Left lobe of liver (tissue), 2 donors: ENCODE measurements at regions not wholly inside any gene's neighbourhood (a gene's known extent, or its start where the extent isn't known, plus 50 kb on each side); places are given as distances from the start of the nearest gene placed in this dataset.

Source experiments
- ATAC-seq: fragments of 200-7000 bp; cut with Tn5 transposase; one replicate; pipeline ENCODE4 v1.9.1; 2020; ENCODE audit warnings: mild to moderate bottlenecking, moderate library complexity
- DNase-seq: peaks from one replicate; pipeline ENCODE4 v3.0.0-alpha.2; 2020; ENCODE audit warnings: low spot score
- donor health status: DM: no; HTN: no; CAD: no; lungs with moderate emphysema.
- donor health status: DM: no; HTN: yes; CAD: no.

DNA sequence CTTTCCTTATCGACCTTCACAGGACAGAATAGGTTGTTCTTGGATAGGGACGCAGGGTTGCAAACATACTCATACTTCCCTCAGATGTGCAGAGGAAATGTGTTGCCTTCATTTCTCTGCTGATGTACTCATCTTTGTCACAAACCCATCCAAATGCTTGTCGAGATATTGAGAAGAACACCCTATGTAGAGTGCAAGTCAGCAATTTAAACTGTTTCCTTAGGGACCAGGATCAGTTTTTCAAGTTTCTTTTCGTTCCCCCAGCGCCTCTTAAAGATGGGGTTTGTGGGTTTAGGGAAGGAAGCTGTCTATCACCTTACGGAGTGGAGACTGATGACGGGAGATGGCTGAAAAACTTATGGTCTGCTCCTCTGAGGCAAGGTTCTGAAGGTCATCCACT lies 474.2 kb downstream of the EPHA4 start:
- ATAC-seq (no peak), DNase-seq (no peak)

DNA sequence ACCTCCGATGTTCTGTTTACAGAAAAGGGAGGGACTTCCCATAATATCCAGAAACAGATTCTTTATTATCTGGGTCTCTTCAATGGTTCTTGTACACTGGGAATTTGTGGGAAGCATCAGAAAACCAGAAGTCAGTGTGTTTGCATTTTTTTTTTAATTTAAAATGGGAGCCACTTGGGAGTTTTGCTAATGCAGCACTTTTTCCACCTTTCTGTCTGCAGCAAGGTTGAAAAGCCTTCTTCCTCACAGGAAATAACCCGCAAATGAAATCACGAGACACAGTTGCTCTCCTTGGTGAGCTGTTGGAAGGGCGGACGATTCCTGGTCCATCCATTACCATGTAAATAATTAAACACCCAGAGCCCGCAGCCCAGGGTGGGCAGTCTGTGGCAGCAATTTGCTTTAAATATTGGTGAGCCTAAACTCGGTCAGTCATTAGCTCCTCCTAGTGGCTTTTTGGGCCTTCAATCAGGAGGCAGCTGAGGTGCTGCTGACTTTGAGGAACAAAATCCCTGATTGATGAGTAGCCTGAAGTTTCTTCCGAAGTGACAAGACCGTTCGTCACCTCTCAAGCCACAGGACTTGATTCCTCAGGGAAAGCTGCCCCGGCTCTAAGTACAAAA lies 471.5 kb downstream of the EPHA4 start:
- DNase-seq (no peak), ATAC-seq (no peak)

DNA sequence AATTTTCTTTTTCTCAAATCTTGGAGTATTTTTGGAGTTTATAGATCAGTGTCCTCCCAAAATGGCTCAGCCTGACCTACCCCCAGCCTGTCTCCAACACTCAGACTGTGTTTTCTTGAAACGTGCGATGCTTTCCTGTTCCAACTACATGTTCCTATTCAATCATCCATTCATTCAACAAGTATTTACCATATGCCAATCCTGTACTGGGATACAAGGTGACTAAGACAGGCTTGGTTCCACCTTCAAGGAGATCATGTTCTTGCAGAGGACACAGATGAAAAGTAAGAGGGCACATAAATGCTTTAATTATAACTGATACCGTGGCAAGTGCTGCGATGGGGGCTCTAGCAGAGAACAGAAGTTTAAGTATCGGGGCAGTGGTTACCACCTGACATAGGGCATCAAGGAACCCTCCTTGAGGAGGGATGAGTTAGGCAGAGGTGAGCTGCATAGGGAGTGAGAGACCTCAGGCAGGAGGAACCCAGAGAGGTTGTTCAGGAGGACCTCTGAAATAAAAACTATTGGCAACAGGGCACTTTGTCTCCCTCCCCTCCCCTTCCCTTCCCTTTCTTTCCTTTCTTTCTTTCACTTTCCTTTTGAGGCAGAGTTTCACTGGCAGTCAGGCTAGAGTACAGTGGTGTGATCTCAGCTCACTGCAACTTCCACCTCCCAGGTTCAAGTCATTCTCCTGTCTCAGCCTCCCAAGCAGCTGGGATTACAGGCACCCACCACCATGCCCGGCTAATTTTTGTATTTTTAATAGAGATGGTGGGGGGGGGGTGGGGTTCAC lies 469.0 kb downstream of the EPHA4 start:
- DNase-seq (no peak), ATAC-seq (no peak)

DNA sequence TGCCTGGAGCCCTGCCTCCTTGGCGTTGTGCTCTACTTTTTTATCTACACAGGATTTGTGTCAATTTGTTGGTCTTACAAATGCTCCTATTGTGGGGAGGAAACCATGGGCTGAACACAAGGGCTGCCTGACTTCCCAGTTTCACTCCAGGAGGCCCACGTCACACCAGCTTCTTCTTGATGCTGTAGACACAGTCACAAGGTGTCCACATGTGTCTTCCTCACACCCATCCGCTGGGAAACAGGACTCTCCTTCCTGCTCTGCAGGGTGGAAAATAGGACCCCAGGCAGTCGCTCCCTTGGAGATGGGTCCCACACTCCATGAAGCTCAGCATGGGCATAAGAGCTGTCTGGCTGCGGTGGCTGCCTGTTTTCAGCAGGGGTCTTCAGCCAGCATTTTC lies 468.2 kb downstream of the EPHA4 start:
- DNase-seq (no peak), ATAC-seq (peak; percentile 26)

DNA sequence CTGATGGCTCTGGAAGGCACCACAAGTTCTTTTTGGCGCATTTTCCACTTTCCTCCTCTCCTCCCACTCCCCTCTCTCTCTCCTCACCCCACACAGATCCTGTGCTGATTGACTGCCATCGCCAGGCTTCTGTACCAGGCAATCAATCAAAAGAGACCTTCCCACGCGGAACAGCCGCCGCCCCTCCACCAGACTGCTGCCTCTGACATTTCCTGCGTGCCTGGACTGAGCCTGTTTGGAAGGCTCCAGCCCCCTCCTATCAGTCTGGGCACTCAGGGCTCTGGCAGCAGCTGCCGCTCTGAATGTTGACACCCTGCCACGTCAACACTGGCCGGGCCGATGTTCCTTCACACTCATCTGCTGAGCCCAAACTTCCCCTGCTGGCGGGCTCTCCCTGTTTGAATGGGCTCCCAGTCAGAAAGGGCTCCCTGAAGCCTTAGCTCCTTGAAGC lies 467.7 kb downstream of the EPHA4 start:
- ATAC-seq (peak; percentile 72), DNase-seq (peak; percentile 49)

DNA sequence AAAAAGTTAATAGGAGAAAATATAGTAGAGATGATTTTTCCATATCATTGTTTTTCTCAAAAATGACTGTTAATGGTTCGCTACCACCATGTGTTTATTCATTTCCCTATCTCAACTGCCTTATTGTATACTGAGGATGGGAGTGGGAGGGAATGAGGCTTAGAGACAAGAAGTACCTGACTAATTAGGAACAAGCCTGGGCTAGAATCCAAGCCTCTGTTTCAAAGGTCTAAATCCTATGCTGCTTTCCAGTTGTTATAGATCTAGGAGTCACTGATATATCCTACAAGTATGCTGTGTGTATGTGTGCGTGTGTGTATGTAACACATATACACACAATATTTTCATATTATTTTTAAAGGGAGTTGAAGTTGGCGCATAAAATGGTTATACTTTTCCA lies 465.9 kb downstream of the EPHA4 start:
- ATAC-seq, result no peak
- DNase-seq, result no peak

DNA sequence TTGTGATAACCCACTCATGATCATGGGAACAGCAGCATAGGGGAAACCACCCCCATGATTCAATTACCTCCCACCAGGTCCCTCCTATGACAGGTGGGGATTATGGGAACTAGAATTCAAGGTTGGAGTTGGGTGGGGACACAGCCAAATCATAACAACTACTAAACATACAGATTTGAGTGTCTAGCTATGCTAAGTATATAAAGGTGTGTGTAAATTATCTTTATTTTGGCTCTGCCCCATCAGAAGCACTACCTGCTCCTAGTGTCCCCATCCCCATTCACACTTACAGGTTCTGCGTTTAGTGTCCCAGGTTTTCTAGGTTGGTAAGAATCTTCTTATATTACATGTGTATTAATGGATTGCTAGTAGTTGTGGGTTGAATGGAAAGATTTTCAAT lies 464.7 kb downstream of the EPHA4 start:
- ATAC-seq (no peak), DNase-seq (no peak)

DNA sequence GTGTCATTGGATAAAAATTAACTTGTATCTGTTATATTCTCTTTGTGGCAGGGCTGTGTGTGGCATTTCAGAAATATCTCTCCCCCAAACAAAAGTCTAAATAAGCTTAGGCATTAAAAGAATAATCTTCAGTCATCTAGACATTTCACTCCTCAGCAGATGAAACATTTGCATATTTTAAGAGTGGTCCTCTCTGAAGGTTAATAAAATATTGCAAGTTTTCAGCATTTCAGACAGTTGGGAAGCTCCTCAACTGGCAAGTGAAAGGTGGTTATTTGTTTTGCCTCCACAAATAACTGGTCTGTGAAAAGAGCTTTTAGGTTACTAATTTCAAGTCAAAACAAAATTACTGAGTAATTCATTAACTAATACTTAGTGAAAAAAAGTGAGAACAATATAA lies 462.6 kb downstream of the EPHA4 start:
- ATAC-seq, result no peak
- DNase-seq, result no peak

DNA sequence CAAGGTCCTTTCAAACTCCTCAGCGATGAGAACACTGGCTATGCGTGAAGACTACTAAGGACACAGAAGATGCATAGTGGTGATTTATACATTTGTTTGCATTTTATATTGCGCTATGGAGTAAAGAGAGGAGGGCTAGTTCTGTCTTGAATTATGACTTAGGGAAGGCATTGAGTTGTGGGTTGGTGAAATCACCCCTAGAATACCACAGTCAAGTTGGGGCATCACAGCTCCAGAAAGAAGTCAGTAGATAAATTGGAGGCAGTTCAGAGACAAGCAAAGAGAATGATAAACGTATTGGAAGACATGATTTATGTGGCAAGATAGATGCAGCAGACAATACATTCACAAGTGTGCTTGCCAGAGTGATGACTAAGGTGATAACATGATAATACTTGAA lies 460.4 kb downstream of the EPHA4 start:
- DNase-seq (no peak), ATAC-seq (no peak)

DNA sequence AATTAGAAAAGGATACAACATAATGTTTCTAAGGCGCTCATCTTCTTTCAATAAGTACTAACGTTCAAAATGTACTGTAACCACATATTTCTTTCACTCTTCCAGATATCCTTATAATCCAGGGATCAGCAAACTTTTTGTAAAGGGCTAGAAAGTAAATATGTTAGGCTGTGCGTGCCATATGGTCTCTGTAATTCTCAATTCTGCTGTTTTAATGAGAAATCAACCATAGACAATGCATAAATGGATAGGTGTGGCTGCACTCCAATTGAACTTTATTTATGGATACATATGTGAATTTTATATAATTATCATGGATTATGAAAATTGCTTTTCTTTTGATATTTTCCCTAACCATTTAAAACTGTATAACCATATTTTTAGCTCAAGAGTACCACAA lies 459.4 kb downstream of the EPHA4 start:
- ATAC-seq, result no peak
- DNase-seq, result no peak

DNA sequence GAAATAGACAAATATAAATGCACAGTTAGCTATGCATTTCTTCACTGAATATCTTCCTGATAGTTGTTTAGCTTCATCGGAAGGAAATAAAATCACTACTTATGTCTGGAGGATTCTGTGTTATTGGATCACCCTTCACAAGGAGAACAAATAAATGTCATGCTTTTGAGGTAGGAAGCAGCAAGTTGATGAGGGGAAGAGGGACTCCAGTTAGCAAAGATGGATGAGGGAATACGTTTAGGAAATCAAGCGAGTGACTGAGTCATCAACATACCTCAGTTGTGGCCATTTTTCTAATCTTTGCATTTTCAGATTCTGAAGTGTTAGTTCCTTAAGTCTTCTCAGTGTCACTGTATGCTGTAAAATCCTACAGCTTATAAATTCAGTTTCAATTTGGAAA lies 456.2 kb downstream of the EPHA4 start:
- no peak for ATAC-seq
- no peak for DNase-seq

DNA sequence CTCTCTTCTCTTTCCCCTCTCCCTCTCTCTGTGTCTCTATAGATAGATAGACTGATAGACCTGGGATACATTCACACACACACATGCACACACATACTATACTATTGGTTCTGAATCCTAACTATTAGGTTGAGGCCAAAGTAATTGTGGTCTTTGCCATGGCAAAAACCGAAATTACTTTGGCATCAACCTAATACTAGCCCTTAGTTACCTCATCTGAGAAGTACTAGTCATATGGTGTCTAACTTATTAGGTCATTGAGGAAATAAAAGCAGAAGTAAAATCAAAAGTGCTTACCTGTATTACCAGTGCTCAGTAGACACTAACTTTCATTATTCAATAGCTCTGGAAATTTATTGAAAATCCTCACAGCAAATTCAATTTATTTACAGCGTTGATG lies 451.5 kb downstream of the EPHA4 start:
- ATAC-seq (no peak), DNase-seq (no peak)

DNA sequence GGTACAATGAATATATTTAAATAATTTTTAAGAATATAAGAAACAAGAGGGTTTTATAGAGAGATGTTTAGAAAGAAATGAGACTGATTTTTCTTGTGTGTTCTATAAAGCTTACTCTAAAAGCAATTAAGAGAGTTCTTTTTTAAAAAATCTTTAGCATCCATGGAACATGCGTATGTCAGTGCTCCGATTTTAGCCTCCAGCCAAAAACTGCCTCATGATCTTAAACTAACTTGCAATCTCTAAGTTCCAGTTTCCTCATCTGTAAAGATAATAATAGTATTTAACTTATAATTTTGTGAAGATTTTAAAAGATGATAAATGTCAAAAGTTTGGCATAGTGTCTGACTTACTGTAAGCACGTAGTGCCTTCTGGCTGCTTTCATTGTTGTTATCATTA lies 448.7 kb downstream of the EPHA4 start:
- ATAC-seq, result no peak
- no peak for DNase-seq

DNA sequence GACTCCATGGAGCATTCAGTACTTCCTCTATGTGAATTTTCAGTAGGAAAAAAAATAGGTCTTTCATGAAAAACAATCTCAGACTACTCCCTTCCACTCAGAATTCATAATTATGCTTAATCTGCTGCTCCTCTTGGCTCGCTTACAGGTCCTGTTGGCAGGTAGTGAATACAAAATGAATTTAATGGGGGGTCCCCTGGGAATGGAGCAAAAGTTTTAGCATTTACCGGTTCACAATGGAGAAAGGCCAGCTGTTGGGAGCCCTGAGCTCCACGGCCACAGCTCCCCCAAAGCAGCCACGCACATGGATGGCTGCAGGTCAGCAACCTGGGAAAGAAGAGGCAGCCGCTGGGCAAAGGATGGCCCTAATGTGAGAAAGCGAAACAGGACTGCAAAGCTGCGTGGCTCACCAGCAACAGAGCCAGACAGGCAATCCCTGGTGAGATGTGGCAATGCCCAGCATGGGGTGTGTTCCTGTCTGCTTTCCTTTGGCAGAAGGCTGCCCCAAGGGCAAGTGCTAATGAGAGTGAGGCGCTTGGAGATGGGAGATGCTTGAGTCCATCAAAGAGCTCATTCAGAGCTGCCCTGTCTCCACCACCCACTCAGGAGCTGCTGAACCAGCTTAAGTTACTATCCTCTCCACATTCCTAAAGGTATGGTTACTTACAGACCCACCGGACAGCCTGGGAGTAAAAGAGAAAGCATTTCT lies 447.4 kb downstream of the EPHA4 start:
- ATAC-seq (no peak), DNase-seq (no peak)

DNA sequence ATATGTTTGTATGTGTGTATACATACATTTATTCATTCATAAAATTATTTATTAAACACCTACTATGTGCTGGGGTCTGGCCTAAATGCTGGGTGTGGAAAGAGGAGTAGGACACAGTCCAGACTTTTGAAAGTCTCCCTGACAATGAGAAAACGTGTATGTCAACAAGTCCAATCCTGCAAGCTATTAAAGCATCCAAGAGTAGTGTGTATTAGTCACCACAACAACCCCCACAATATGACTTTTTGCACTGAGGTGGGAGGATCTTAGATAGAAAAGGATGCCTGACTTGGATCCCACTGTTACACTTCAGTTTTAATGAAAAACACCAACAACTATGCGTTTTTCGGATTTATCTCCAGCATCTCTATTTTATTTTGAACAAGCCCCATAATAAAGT lies 446.4 kb downstream of the EPHA4 start:
- no peak for DNase-seq
- no peak for ATAC-seq

DNA sequence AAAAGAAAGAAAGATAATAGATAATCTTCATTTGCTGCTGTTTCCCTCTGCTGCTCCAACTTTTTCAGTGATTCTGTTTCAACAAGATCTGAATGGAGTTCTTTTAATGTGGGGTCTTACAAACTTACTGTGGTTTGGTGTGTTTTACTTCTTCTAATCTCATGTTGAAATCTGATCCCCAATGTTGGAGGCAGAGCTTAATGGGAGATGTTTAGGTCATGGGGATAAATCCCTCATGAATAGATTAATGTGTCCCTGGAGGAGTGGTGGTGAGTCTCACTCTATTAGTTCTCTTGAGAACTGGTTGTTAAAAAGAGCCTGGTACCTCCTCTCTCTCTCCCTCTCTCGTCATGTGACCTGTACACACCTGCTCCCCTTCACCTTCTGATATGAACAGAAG lies 442.4 kb downstream of the EPHA4 start:
- DNase-seq (no peak), ATAC-seq (no peak)

DNA sequence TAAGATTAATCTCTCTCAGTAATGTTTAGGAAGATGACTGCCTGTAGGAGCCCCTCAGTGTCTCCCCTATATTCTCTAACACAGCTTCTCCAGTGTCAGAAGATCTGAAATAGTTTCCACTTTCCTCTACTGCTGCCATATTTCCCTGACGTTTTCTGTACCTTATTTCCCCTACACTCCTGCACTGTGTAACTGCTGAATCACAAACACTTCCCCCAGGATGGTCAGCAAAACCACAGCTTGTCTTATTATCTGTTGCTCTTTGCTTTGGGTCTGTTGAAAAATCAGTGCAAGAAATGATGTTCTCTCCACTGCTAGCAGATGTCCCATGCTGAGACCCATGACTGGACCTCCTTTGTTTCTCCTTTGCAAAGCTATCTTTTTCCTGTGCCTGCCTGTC lies 441.7 kb downstream of the EPHA4 start:
- DNase-seq (no peak), ATAC-seq (no peak)

DNA sequence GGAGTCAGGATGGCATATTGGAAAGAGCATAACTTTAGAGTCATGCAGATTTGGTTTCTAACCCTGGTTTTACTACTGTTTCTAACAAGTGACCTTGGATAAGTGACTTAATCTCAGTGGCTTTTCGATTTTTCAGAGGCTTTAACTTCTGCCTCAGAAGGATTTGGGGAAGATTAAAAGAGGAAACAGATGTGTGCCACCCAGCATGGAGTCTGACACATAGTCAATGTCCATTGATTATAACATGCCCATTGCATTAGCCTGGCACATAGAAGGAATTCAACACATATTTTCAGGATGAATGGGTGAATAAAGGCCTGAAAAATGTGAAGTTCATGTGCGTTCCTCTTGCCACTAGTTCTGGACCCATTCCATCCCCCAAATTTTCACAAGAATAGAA lies 438.2 kb downstream of the EPHA4 start:
- ATAC-seq (no peak), DNase-seq (no peak)

DNA sequence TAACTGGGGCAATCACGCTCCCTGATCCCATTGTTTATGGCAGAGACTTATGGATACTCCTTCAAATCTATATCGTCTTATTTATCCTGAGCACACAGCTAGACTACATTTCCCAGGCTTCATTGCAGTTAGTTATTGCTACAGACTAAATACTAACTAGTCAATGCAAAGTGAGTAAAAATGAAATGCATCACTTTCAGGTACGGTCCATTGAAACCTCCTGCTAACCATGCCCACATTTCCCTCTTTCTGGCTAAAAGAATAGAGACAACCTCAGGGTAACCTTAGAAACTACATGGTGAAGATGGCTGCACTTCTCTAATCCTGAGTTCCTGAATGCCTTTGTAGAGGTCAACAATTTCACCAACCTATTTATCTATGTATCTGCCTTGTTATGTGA lies 437.4 kb downstream of the EPHA4 start:
- DNase-seq (no peak), ATAC-seq (no peak)

DNA sequence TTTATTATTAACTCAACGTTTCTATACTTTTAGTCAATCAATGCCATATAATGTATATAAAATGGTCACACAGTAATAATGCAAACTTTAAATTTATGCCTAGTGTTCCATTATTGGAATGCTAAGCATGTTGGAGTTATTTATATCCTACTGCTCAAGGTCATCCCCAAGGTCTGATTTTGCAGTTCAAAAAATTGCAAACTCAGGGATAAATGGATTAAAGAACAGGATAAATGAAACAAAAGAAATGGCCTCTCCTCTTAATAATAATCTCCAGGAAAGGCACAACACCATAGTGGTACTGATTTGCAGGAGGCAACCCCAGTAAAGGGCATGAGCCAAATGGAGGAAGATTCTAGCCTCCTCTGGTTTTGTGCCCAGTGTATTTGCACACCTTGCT lies 436.4 kb downstream of the EPHA4 start:
- ATAC-seq (no peak), DNase-seq (no peak)

DNA sequence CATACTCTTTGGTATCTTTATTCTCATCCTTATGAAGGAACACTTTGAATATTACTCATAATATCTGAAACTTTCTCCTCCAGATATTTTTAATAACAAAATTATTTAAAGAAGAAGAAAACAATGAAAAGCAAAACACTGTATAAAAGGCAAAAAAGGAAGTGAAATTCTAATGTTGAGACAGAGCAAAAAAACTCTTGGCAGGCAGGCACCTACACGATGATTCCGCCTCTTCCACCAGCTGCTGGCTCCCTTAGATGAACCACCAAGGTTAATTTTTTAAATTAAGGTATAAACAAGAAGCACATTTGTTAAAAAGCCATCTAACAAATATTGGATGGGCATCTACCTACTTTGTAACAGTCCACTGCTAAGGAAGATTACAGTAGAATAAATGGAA lies 434.7 kb downstream of the EPHA4 start:
- no peak for DNase-seq
- no peak for ATAC-seq

DNA sequence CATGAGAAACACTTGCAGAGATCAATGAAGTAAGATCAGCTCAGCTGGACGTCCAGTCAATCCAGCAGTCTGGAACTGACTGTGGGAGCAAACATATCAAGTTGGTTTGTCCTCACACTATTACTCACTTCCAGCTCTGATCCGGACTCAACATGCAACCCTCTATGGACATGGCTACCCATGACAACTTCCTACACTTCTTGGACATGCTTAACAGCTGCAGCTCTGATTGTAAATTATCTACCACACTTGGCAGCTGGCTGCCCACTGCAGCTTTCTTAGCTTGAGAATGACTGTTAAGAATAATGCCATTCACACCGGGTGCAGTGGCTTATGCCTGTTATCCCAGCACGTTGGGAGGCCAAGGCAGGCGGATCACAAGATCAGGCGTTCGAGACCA lies 429.8 kb downstream of the EPHA4 start:
- DNase-seq, result no peak
- ATAC-seq, result no peak
